Chondrocyte (in vitro differentiated cells): ENCODE measurements at regions not wholly inside any gene's neighbourhood (a gene's known extent, or its start where the extent isn't known, plus 50 kb on each side); places are given as distances from the start of the nearest gene placed in this dataset.

Experiments
- DNase-seq: peaks from one replicate; pipeline ENCODE4 v3.0.0; 2021; ENCODE audit warnings: mixed read lengths, low spot score
- H3K27ac Mint-ChIP-seq: one replicate; pipeline ENCODE4 v1.8.0; 2021; ENCODE audit warnings: mild to moderate bottlenecking, moderate library complexity, mixed read lengths; ENCODE audit not compliant: unreplicated experiment
- H3K27me3 Mint-ChIP-seq: 2 replicates; pipeline ENCODE4 v1.8.0; 2021; ENCODE audit warnings: low read depth, mixed read lengths
- H3K36me3 Mint-ChIP-seq: 2 replicates; pipeline ENCODE4 v1.8.0; 2021; ENCODE audit warnings: low read depth, mixed read lengths
- H3K4me1 Mint-ChIP-seq: 2 replicates; pipeline ENCODE4 v1.8.0; 2021; ENCODE audit warnings: low read depth, mild to moderate bottlenecking, mixed read lengths
- H3K4me3 Mint-ChIP-seq: one replicate; pipeline ENCODE4 v1.8.0; 2021; ENCODE audit warnings: mild to moderate bottlenecking, moderate library complexity, mixed read lengths; ENCODE audit not compliant: unreplicated experiment
- H3K9me3 Mint-ChIP-seq: 2 replicates; pipeline ENCODE4 v1.8.0; 2021; ENCODE audit warnings: low read depth, mixed read lengths
- TF ChIP-seq, protein P1 (sequence below): fragments of 200-600 bp; sonication (generic); IDR thresholded peaks from 2 replicates; pipeline ENCODE4 v1.5.0; 2021; ENCODE audit warnings: antibody characterized with exemption, mild to moderate bottlenecking, moderate library complexity

- Mint-ChIP-seq H3K9me3 (peaks cover 8% of the 10 kb centered on the region), H3K4me1 (peaks cover 33% of the 10 kb centered on the region), H3K27ac (no peak overlapping the region), H3K36me3 (no peaks in the 10 kb centered on the region), H3K4me3 (no peak overlapping the region), H3K27me3 (no peaks in the 10 kb centered on the region)
- DNase-seq: no peak
- TF ChIP-seq, protein P1, sequence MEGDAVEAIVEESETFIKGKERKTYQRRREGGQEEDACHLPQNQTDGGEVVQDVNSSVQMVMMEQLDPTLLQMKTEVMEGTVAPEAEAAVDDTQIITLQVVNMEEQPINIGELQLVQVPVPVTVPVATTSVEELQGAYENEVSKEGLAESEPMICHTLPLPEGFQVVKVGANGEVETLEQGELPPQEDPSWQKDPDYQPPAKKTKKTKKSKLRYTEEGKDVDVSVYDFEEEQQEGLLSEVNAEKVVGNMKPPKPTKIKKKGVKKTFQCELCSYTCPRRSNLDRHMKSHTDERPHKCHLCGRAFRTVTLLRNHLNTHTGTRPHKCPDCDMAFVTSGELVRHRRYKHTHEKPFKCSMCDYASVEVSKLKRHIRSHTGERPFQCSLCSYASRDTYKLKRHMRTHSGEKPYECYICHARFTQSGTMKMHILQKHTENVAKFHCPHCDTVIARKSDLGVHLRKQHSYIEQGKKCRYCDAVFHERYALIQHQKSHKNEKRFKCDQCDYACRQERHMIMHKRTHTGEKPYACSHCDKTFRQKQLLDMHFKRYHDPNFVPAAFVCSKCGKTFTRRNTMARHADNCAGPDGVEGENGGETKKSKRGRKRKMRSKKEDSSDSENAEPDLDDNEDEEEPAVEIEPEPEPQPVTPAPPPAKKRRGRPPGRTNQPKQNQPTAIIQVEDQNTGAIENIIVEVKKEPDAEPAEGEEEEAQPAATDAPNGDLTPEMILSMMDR: no peak
Measured at GRCh38 chr6:113076816-113077215, 729.7 kb downstream of the RFPL4B start.

- Mint-ChIP-seq H3K4me1 (peaks cover 34% of the 10 kb centered on the region), H3K9me3 (peaks cover 8% of the 10 kb centered on the region), H3K4me3 (no peak overlapping the region), H3K27me3 (no peaks in the 10 kb centered on the region), H3K27ac (no peak overlapping the region), H3K36me3 (no peaks in the 10 kb centered on the region)
- TF ChIP-seq, protein P1: no peak
- no peak for DNase-seq
Measured at GRCh38 chr6:113077794-113078193, 730.7 kb downstream of the RFPL4B start.

DNA sequence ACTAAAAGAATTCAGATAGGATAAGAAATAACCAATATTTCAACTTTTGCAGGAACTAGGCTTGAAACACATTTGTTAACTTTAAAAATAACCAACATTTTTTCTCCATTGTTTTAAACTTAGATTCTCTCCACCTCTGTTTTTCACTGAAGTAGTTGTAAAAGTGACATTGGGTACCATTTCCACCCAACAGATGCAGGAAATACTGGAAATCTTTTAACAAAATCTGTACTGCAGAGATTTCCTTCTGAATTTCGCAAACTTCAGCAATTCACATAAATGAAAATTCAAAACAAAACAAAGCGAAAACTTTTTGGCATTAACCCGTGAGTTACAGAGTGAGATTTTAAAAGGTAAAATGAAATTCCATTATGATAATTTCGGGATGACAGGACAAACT, 731.7 kb downstream of the RFPL4B start:
- TF ChIP-seq, protein P1: no peak
- Mint-ChIP-seq H3K4me3 (no peak overlapping the region), H3K36me3 (no peaks in the 10 kb centered on the region), H3K9me3 (peaks cover 8% of the 10 kb centered on the region), H3K4me1 (peaks cover 26% of the 10 kb centered on the region), H3K27me3 (no peaks in the 10 kb centered on the region), H3K27ac (no peak overlapping the region)
- no peak for DNase-seq

- no peak for DNase-seq
- Mint-ChIP-seq H3K9me3 (no peaks in the 10 kb centered on the region), H3K36me3 (no peaks in the 10 kb centered on the region), H3K4me1 (peaks cover 3% of the 10 kb centered on the region), H3K27ac (no peak overlapping the region), H3K27me3 (no peaks in the 10 kb centered on the region), H3K4me3 (no peak overlapping the region)
- TF ChIP-seq, protein P1: no peak
Measured at GRCh38 chr6:113082745-113083144, 735.6 kb downstream of the RFPL4B start.

GRCh38 chr6:113083947-113084346, 736.8 kb downstream of the RFPL4B start:
- H3K27me3 Mint-ChIP-seq: no peaks in the 10 kb centered on the region

More at GRCh38 chr6:113083947-113084346, 736.8 kb downstream of the RFPL4B start:
- no peak overlapping the region for H3K4me3 Mint-ChIP-seq
- H3K4me1 Mint-ChIP-seq: peaks cover 13% of the 10 kb centered on the region
- H3K36me3 Mint-ChIP-seq: no peaks in the 10 kb centered on the region
- H3K27ac Mint-ChIP-seq: no peak overlapping the region
- TF ChIP-seq, protein P1: no peak
- peaks cover 2% of the 10 kb centered on the region for H3K9me3 Mint-ChIP-seq
- no peak for DNase-seq
